ENCODE measurements at regions not wholly inside any gene's neighbourhood (a gene's known extent, or its start where the extent isn't known, plus 50 kb on each side); places are given as distances from the start of the nearest gene placed in this dataset.

DNA sequence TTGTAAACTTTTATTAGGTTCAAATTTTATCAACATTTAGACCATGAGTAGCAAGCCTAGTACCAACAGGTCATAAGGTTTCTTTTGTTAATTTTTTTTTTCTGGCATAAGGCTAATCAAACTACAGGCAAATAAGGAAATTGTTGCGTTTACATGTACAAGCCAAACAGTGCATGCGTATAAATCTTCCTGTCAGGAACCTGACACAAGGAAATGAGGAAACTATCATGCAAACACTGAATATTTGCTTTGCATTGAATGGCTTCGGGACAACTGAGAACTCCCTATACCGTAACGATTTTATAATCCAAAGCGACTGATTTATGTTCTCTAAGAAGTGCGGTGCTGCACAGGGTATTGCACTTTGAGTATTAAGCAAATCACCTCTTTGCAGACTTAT lies 133.0 kb upstream of the TRPC4 start:
- H3K4me3 ChIP-seq (ENCODE audit: control insufficient read depth, low read depth, low read length): no peak overlapping the region
- TF ChIP-seq, protein P1, sequence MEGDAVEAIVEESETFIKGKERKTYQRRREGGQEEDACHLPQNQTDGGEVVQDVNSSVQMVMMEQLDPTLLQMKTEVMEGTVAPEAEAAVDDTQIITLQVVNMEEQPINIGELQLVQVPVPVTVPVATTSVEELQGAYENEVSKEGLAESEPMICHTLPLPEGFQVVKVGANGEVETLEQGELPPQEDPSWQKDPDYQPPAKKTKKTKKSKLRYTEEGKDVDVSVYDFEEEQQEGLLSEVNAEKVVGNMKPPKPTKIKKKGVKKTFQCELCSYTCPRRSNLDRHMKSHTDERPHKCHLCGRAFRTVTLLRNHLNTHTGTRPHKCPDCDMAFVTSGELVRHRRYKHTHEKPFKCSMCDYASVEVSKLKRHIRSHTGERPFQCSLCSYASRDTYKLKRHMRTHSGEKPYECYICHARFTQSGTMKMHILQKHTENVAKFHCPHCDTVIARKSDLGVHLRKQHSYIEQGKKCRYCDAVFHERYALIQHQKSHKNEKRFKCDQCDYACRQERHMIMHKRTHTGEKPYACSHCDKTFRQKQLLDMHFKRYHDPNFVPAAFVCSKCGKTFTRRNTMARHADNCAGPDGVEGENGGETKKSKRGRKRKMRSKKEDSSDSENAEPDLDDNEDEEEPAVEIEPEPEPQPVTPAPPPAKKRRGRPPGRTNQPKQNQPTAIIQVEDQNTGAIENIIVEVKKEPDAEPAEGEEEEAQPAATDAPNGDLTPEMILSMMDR (IDR thresholded peaks at IDR 0.05; ENCODE audit: control insufficient read depth, insufficient read depth, low read depth, low read length, missing control alignments): no peak
- DNase-seq (ENCODE audit: low read depth): no peak

DNA sequence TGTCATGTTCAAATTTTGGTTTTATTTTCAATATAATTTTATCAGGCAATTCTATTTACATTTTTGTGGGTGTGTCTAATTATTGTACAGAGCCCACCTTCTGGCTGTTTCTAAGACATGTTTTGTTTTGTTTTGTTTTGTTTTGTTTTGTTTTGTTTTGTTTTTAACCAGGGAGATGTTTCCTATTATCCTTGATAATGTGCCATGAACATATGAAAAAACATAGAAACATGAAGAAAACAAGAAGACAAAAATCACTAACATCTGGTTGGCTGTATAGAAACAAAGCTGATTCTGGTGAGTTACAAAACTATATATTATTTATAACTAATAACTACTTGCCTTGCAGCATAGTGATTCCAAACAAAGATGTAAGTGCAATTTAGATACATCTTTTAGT lies 128.1 kb upstream of the TRPC4 start:
- H3K4me3 ChIP-seq (ENCODE audit: control insufficient read depth, low read depth, low read length): no peak overlapping the region
- DNase-seq (ENCODE audit: low read depth): no peak
- TF ChIP-seq, protein P1 (IDR thresholded peaks at IDR 0.05; ENCODE audit: control insufficient read depth, insufficient read depth, low read depth, low read length, missing control alignments): no peak

DNA sequence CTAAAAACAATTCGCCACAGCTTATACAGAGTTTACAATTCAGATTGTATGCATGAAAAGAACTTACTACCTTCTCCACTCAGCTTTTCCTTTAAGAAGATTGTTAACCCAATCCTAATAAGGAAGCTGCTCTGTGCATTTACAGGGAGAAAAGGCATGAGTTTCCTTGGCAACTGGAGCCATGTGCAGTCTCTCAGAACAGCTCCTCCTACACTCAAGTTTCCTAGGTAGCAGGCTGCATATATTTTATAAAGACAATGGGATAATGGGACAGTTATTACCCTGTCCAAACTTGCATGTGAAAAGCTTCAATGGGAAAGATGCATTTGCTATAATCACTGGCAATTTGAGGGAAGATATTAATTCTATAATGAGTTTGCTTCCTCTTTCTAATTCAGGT lies 125.5 kb upstream of the TRPC4 start:
- no peak for DNase-seq (ENCODE audit: low read depth)
- TF ChIP-seq, protein P1 (IDR thresholded peaks at IDR 0.05; ENCODE audit: control insufficient read depth, insufficient read depth, low read depth, low read length, missing control alignments): no peak

DNA sequence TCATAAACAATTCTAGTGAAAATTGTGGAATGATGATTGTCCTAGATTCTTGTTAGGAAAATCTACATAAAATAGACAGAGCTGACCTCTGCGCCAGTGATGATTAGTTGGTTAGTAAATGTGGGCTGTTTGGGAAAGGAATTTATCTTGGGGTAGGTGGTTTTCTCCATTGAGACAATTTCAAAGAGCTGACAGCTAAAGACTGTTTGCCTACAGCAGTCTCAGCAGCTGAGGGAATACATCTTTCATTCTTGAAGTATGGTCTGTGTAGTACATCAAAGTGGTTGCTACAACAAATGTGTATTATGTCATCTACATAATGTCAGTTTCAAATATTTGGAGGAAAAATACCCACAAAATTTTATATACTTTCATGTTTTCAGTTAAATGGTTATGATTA lies 117.2 kb upstream of the TRPC4 start:
- no peak for DNase-seq (ENCODE audit: low read depth)
- no peak overlapping the region for H3K4me3 ChIP-seq (ENCODE audit: control insufficient read depth, low read depth, low read length)
- TF ChIP-seq, protein P1 (IDR thresholded peaks at IDR 0.05; ENCODE audit: control insufficient read depth, insufficient read depth, low read depth, low read length, missing control alignments): no peak

More for the DNA sequence above, 125.5 kb upstream of the TRPC4 start:
- H3K4me3 ChIP-seq (ENCODE audit: control insufficient read depth, low read depth, low read length): no peak overlapping the region

DNA sequence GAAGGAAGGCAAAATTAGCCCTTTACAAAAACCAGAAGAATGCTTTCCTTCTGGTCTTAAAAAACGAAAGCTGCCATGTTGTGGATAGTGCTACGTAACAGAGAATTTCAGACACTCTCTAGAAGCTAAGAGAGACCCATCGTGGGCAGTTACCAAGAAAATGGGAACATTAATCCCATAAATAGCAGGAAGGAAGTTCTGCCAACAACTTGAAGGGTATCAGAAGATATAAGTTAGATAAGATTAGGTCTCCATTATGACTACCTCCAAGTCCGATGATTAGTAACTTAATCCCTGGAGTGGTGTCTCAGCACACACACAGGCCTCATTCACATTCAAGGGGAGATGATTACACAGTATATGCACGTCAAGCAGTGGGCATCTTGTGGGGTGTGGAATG lies 115.7 kb upstream of the TRPC4 start:
- TF ChIP-seq, protein P1 (IDR thresholded peaks at IDR 0.05; ENCODE audit: control insufficient read depth, insufficient read depth, low read depth, low read length, missing control alignments): no peak
- no peak overlapping the region for H3K4me3 ChIP-seq (ENCODE audit: control insufficient read depth, low read depth, low read length)
- DNase-seq (ENCODE audit: low read depth): no peak

DNA sequence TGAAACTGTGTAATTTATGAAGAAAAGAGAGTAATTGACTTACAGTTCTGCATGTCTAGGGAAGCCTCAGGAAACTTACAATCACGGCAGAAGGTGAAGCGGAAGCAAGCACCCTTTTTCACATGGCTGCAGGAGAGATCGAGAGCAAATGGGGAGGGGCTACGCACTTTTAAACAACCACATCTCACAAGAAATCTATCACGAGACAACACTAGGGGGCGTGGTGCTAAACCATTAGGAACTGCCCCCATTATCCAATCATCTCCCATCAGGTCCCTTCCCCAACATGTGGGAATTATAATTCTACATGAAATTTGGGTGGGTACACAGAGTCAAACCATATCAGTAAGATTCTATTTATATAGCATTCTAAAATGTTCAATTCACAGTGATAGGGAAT lies 114.8 kb upstream of the TRPC4 start:
- TF ChIP-seq, protein P1 (IDR thresholded peaks at IDR 0.05; ENCODE audit: control insufficient read depth, insufficient read depth, low read depth, low read length, missing control alignments): no peak
- DNase-seq (ENCODE audit: low read depth): no peak
- no peak overlapping the region for H3K4me3 ChIP-seq (ENCODE audit: control insufficient read depth, low read depth, low read length)

DNA sequence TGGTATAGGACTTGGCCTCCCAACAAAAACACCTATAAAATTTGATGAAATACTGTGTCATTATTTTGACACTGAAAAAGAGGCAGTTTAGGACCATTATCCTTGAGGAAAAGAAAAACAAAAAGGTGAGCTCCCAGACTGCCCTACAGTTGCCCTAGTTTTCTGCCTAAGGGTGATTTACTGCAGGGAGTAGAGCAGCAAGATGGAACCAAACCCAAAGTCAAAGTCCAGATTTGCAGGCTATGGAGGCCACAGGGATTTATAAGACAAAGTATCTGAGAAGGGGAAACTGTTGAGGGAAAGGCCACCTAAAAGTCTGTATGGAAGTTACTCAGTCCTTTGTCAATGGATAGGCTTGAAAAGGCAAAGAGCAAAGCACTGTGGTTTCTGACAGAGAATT lies 112.4 kb upstream of the TRPC4 start:
- no peak for DNase-seq (ENCODE audit: low read depth)
- TF ChIP-seq, protein P1 (IDR thresholded peaks at IDR 0.05; ENCODE audit: control insufficient read depth, insufficient read depth, low read depth, low read length, missing control alignments): no peak
- H3K4me3 ChIP-seq (ENCODE audit: control insufficient read depth, low read depth, low read length): no peak overlapping the region

Measured in AG09309 (cell line).